ENCODE measurements at regions not wholly inside any gene's neighbourhood (a gene's known extent, or its start where the extent isn't known, plus 50 kb on each side); places are given as distances from the start of the nearest gene placed in this dataset.

- Mint-ChIP-seq H3K27me3 (ENCODE audit: low read depth, unreplicated experiment) (peaks cover 19% of the 10 kb centered on the region), H3K9me3 (ENCODE audit: unreplicated experiment) (no peaks in the 10 kb centered on the region), H3K4me1 (ENCODE audit: low read depth, unreplicated experiment) (no peaks in the 10 kb centered on the region), H3K27ac (ENCODE audit: unreplicated experiment) (no peak overlapping the region), H3K4me3 (ENCODE audit: unreplicated experiment) (no peak overlapping the region), H3K36me3 (ENCODE audit: low read depth, unreplicated experiment) (no peaks in the 10 kb centered on the region)
- no peaks in the 10 kb centered on the region for H3K79me2 ChIP-seq (ENCODE audit: insufficient read depth, low read length)
- H3K36me3 ChIP-seq (ENCODE audit: insufficient read depth, low read length), result no peaks in the 10 kb centered on the region
- H3K4me3 ChIP-seq (ENCODE audit: insufficient read depth, low read depth, low read length), result no peak overlapping the region
- TF ChIP-seq EZH2 (IDR thresholded peaks at IDR 0.05; ENCODE audit: insufficient read depth, low read length) (no peak), CTCF (IDR thresholded peaks at IDR 0.05; ENCODE audit: insufficient read depth, low read depth, low read length) (no peak)
- H3K9me3 ChIP-seq (ENCODE audit: insufficient read depth, low read depth, low read length), result no peaks in the 10 kb centered on the region
- no peaks in the 10 kb centered on the region for H3K27me3 ChIP-seq (ENCODE audit: insufficient read depth, low read length)
- H2AFZ ChIP-seq (ENCODE audit: low read depth, low read length), result no peak overlapping the region
- no peaks in the 10 kb centered on the region for H4K20me1 ChIP-seq (ENCODE audit: insufficient read depth, low read length)
- H3K9ac ChIP-seq (ENCODE audit: low read length), result no peak overlapping the region
- H3K27ac ChIP-seq (ENCODE audit: low read depth, low read length), result no peak overlapping the region
- H3K4me1 ChIP-seq (ENCODE audit: insufficient read depth, low read length), result no peaks in the 10 kb centered on the region
- DNase-seq (ENCODE audit: low read depth) (no peak), FAIRE-seq (no peak)
- no peak overlapping the region for H3K4me2 ChIP-seq (ENCODE audit: low read length)
These were observed 301.7 kb downstream of the FOXA2 start for GRCh38 chr20:22282696-22283095.

- H2AFZ ChIP-seq (ENCODE audit: low read depth, low read length), result no peak overlapping the region
- Mint-ChIP-seq H3K27me3 (ENCODE audit: low read depth, unreplicated experiment) (peaks cover 6% of the 10 kb centered on the region), H3K4me3 (ENCODE audit: unreplicated experiment) (no peak overlapping the region), H3K36me3 (ENCODE audit: low read depth, unreplicated experiment) (no peaks in the 10 kb centered on the region), H3K9me3 (ENCODE audit: unreplicated experiment) (no peaks in the 10 kb centered on the region), H3K27ac (ENCODE audit: unreplicated experiment) (no peak overlapping the region), H3K4me1 (ENCODE audit: low read depth, unreplicated experiment) (no peaks in the 10 kb centered on the region)
- no peak overlapping the region for H3K27ac ChIP-seq (ENCODE audit: low read depth, low read length)
- no peak overlapping the region for H3K4me2 ChIP-seq (ENCODE audit: low read length)
- FAIRE-seq (no peak), DNase-seq (ENCODE audit: low read depth) (no peak)
- peaks cover 2% of the 10 kb centered on the region for H3K9me3 ChIP-seq (ENCODE audit: insufficient read depth, low read depth, low read length)
- no peaks in the 10 kb centered on the region for H3K79me2 ChIP-seq (ENCODE audit: insufficient read depth, low read length)
- no peak for TF ChIP-seq CTCF (IDR thresholded peaks at IDR 0.05; ENCODE audit: insufficient read depth, low read depth, low read length)
- no peak for TF ChIP-seq EZH2 (IDR thresholded peaks at IDR 0.05; ENCODE audit: insufficient read depth, low read length)
- no peak overlapping the region for H3K9ac ChIP-seq (ENCODE audit: low read length)
- H3K36me3 ChIP-seq (ENCODE audit: insufficient read depth, low read length), result no peaks in the 10 kb centered on the region
- H3K4me1 ChIP-seq (ENCODE audit: insufficient read depth, low read length), result no peaks in the 10 kb centered on the region
- no peak overlapping the region for H3K4me3 ChIP-seq (ENCODE audit: insufficient read depth, low read depth, low read length)
- no peaks in the 10 kb centered on the region for H3K27me3 ChIP-seq (ENCODE audit: insufficient read depth, low read length)
- no peaks in the 10 kb centered on the region for H4K20me1 ChIP-seq (ENCODE audit: insufficient read depth, low read length)
These were observed 310.0 kb downstream of the FOXA2 start for GRCh38 chr20:22274330-22274729.

GRCh38 chr20:22268675-22269074 is 315.7 kb downstream of the FOXA2 start:
- H3K27ac Mint-ChIP-seq (ENCODE audit: unreplicated experiment), result no peak overlapping the region
- no peaks in the 10 kb centered on the region for H3K4me1 Mint-ChIP-seq (ENCODE audit: low read depth, unreplicated experiment)
- no peaks in the 10 kb centered on the region for H3K36me3 Mint-ChIP-seq (ENCODE audit: low read depth, unreplicated experiment)
- H3K36me3 ChIP-seq (ENCODE audit: insufficient read depth, low read length), result no peaks in the 10 kb centered on the region
- H3K27me3 Mint-ChIP-seq (ENCODE audit: low read depth, unreplicated experiment), result peaks cover 28% of the 10 kb centered on the region
- H3K9ac ChIP-seq (ENCODE audit: low read length), result no peak overlapping the region
- no peak overlapping the region for H3K27ac ChIP-seq (ENCODE audit: low read depth, low read length)
- no peak overlapping the region for H3K4me2 ChIP-seq (ENCODE audit: low read length)
- H3K4me1 ChIP-seq (ENCODE audit: insufficient read depth, low read length), result no peaks in the 10 kb centered on the region
- FAIRE-seq (no peak), DNase-seq (ENCODE audit: low read depth) (no peak)
- no peaks in the 10 kb centered on the region for H3K9me3 Mint-ChIP-seq (ENCODE audit: unreplicated experiment)
- H3K79me2 ChIP-seq (ENCODE audit: insufficient read depth, low read length), result no peaks in the 10 kb centered on the region
- no peak overlapping the region for H3K4me3 Mint-ChIP-seq (ENCODE audit: unreplicated experiment)
- H2AFZ ChIP-seq (ENCODE audit: low read depth, low read length), result no peak overlapping the region
- no peak for TF ChIP-seq EZH2 (IDR thresholded peaks at IDR 0.05; ENCODE audit: insufficient read depth, low read length)
- no peak for TF ChIP-seq CTCF (IDR thresholded peaks at IDR 0.05; ENCODE audit: insufficient read depth, low read depth, low read length)
- no peak overlapping the region for H3K4me3 ChIP-seq (ENCODE audit: insufficient read depth, low read depth, low read length)
- no peaks in the 10 kb centered on the region for H4K20me1 ChIP-seq (ENCODE audit: insufficient read depth, low read length)
- no peaks in the 10 kb centered on the region for H3K27me3 ChIP-seq (ENCODE audit: insufficient read depth, low read length)
- H3K9me3 ChIP-seq (ENCODE audit: insufficient read depth, low read depth, low read length), result no peaks in the 10 kb centered on the region

All from astrocyte (in vitro differentiated cells and primary cell).